ENCODE measurements at regions not wholly inside any gene's neighbourhood (a gene's known extent, or its start where the extent isn't known, plus 50 kb on each side); places are given as distances from the start of the nearest gene placed in this dataset.

GRCh38 chr10:124228471-124228870 is 135.1 kb upstream of the CHST15 start (continued):
- TF ChIP-seq, protein P1, sequence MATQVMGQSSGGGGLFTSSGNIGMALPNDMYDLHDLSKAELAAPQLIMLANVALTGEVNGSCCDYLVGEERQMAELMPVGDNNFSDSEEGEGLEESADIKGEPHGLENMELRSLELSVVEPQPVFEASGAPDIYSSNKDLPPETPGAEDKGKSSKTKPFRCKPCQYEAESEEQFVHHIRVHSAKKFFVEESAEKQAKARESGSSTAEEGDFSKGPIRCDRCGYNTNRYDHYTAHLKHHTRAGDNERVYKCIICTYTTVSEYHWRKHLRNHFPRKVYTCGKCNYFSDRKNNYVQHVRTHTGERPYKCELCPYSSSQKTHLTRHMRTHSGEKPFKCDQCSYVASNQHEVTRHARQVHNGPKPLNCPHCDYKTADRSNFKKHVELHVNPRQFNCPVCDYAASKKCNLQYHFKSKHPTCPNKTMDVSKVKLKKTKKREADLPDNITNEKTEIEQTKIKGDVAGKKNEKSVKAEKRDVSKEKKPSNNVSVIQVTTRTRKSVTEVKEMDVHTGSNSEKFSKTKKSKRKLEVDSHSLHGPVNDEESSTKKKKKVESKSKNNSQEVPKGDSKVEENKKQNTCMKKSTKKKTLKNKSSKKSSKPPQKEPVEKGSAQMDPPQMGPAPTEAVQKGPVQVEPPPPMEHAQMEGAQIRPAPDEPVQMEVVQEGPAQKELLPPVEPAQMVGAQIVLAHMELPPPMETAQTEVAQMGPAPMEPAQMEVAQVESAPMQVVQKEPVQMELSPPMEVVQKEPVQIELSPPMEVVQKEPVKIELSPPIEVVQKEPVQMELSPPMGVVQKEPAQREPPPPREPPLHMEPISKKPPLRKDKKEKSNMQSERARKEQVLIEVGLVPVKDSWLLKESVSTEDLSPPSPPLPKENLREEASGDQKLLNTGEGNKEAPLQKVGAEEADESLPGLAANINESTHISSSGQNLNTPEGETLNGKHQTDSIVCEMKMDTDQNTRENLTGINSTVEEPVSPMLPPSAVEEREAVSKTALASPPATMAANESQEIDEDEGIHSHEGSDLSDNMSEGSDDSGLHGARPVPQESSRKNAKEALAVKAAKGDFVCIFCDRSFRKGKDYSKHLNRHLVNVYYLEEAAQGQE (IDR thresholded peaks at IDR 0.05; ENCODE audit: unreplicated experiment), result no peak
- TF ChIP-seq CTCF (conservative IDR thresholded peaks at IDR 0.05; ENCODE audit: low read depth in 2 of 2), result no peak
- no peak for TF ChIP-seq NANOG (IDR thresholded peaks at IDR 0.05; ENCODE audit: borderline replicate concordance)
- TF ChIP-seq ETS1 (IDR thresholded peaks at IDR 0.05), result no peak
- TF ChIP-seq ZNF331 (CRISPR knock-in tag; IDR thresholded peaks at IDR 0.05; ENCODE audit: low read depth), result no peak
- TF ChIP-seq ZNF114 (CRISPR knock-in tag; IDR thresholded peaks at IDR 0.05), result no peak

GRCh38 chr10:124227988-124228387 is 134.6 kb upstream of the CHST15 start:
- Histone ChIP-seq H3K4me3 (no peak overlapping the region), H2AFZ (no peak overlapping the region), H3K27me3 (ENCODE audit: insufficient read depth) (no peaks in the 10 kb centered on the region), H3K79me2 (replicated peaks; ENCODE audit: insufficient read depth) (no peaks in the 10 kb centered on the region), H4K20me1 (replicated peaks; ENCODE audit: insufficient read depth) (no peaks in the 10 kb centered on the region), H3K27ac (ENCODE audit: low read depth) (no peak overlapping the region), H3K9me2 (ENCODE audit: insufficient read depth) (0 out of 2 replicates have a peak, but pooled peaks cover 5% of the 10 kb centered on the region), H3K4me1 (ENCODE audit: insufficient read depth) (no peaks in the 10 kb centered on the region), H3K36me3 (ENCODE audit: insufficient read depth) (no peaks in the 10 kb centered on the region), H3F3A (replicated peaks; ENCODE audit: low read depth) (0 out of 2 replicates have a peak, but pooled peaks cover 4% of the 10 kb centered on the region), H3K4me2 (no peak overlapping the region)
- no peak for ATAC-seq
- Mint-ChIP-seq H3K36me3 (ENCODE audit: low read depth) (0 out of 3 replicates have a peak, but pooled peaks cover 5% of the 10 kb centered on the region), H3K27me3 (ENCODE audit: insufficient read depth, low read depth, poor library complexity) (peaks cover 6% of the 10 kb centered on the region), H3K27ac (no peak overlapping the region), H3K9me3 (peaks cover 49% of the 10 kb centered on the region), H3K4me1 (no peaks in the 10 kb centered on the region), H3K4me3 (no peak overlapping the region)
- DNase-seq (ENCODE audit: low spot score), result no peak
- TF ChIP-seq ZNF331 (CRISPR knock-in tag; IDR thresholded peaks at IDR 0.05; ENCODE audit: low read depth), result no peak
- TF ChIP-seq, protein P2, sequence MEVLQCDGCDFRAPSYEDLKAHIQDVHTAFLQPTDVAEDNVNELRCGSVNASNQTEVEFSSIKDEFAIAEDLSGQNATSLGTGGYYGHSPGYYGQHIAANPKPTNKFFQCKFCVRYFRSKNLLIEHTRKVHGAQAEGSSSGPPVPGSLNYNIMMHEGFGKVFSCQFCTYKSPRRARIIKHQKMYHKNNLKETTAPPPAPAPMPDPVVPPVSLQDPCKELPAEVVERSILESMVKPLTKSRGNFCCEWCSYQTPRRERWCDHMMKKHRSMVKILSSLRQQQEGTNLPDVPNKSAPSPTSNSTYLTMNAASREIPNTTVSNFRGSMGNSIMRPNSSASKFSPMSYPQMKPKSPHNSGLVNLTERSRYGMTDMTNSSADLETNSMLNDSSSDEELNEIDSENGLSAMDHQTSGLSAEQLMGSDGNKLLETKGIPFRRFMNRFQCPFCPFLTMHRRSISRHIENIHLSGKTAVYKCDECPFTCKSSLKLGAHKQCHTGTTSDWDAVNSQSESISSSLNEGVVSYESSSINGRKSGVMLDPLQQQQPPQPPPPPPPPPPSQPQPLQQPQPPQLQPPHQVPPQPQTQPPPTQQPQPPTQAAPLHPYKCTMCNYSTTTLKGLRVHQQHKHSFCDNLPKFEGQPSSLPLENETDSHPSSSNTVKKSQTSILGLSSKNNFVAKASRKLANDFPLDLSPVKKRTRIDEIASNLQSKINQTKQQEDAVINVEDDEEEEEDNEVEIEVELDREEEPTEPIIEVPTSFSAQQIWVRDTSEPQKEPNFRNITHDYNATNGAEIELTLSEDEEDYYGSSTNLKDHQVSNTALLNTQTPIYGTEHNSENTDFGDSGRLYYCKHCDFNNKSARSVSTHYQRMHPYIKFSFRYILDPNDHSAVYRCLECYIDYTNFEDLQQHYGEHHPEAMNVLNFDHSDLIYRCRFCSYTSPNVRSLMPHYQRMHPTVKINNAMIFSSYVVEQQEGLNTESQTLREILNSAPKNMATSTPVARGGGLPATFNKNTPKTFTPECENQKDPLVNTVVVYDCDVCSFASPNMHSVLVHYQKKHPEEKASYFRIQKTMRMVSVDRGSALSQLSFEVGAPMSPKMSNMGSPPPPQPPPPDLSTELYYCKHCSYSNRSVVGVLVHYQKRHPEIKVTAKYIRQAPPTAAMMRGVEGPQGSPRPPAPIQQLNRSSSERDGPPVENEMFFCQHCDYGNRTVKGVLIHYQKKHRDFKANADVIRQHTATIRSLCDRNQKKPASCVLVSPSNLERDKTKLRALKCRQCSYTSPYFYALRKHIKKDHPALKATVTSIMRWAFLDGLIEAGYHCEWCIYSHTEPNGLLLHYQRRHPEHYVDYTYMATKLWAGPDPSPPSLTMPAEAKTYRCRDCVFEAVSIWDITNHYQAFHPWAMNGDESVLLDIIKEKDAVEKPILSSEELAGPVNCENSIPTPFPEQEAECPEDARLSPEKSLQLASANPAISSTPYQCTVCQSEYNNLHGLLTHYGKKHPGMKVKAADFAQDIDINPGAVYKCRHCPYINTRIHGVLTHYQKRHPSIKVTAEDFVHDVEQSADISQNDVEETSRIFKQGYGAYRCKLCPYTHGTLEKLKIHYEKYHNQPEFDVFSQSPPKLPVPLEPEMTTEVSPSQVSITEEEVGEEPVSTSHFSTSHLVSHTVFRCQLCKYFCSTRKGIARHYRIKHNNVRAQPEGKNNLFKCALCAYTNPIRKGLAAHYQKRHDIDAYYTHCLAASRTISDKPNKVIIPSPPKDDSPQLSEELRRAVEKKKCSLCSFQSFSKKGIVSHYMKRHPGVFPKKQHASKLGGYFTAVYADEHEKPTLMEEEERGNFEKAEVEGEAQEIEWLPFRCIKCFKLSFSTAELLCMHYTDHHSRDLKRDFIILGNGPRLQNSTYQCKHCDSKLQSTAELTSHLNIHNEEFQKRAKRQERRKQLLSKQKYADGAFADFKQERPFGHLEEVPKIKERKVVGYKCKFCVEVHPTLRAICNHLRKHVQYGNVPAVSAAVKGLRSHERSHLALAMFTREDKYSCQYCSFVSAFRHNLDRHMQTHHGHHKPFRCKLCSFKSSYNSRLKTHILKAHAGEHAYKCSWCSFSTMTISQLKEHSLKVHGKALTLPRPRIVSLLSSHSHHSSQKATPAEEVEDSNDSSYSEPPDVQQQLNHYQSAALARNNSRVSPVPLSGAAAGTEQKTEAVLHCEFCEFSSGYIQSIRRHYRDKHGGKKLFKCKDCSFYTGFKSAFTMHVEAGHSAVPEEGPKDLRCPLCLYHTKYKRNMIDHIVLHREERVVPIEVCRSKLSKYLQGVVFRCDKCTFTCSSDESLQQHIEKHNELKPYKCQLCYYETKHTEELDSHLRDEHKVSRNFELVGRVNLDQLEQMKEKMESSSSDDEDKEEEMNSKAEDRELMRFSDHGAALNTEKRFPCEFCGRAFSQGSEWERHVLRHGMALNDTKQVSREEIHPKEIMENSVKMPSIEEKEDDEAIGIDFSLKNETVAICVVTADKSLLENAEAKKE (CRISPR knock-in tag; IDR thresholded peaks at IDR 0.05), result no peak
- no peak for TF ChIP-seq POLR2AphosphoS5 (IDR thresholded peaks at IDR 0.05; ENCODE audit: low read depth)
- no peak for TF ChIP-seq CREB1 (CRISPR knock-in tag; IDR thresholded peaks at IDR 0.05; ENCODE audit: low read depth)
- no peak for TF ChIP-seq JUNB (IDR thresholded peaks at IDR 0.05; ENCODE audit: unreplicated experiment)
- TF ChIP-seq ZNF114 (CRISPR knock-in tag; IDR thresholded peaks at IDR 0.05), result no peak
- no peak for TF ChIP-seq ETS1 (IDR thresholded peaks at IDR 0.05)
- no peak for TF ChIP-seq EZH2phosphoT487 (IDR thresholded peaks at IDR 0.05; ENCODE audit: unreplicated experiment)
- TF ChIP-seq EZH2 (IDR thresholded peaks at IDR 0.05; ENCODE audit: low read depth, unreplicated experiment), result no peak
